ENCODE measurements at regions not wholly inside any gene's neighbourhood (a gene's known extent, or its start where the extent isn't known, plus 50 kb on each side); places are given as distances from the start of the nearest gene placed in this dataset.

- no peak for TF ChIP-seq CTCF (IDR thresholded peaks at IDR 0.05; ENCODE audit: borderline replicate concordance, extremely low read depth, low read length, poor library complexity, severe bottlenecking)
- TF ChIP-seq EZH2 (IDR thresholded peaks at IDR 0.05; ENCODE audit: borderline replicate concordance, low read depth, low read length, severe bottlenecking), result no peak
Measured at GRCh38 chr9:115202960-115203751, 85.2 kb upstream of the TNC start.

Data from DND-41 (cell line).